SK-N-SH (cell line): ENCODE measurements at regions not wholly inside any gene's neighbourhood (a gene's known extent, or its start where the extent isn't known, plus 50 kb on each side); places are given as distances from the start of the nearest gene placed in this dataset.

Source experiments
- CTCF ChIA-PET: fragments of 300-600, 350-600 bp; formaldehyde crosslinking; extraction: SDS; loops from one replicate; lab custom pipeline; 2021; lab: Yijun Ruan, JAX
- POLR2A ChIA-PET: fragments of 350-600 bp; sonication (Branson Sonifier 250); formaldehyde crosslinking; extraction: SDS; loops from one replicate; lab custom pipeline; 2020; ENCODE audit warnings: antibody characterized with exemption, inconsistent platforms; lab: Yijun Ruan, JAX
- DNase-seq: peaks from one replicate; pipeline ENCODE4 v3.0.0; 2012
- H2AFZ ChIP-seq: fragments of 200-600 bp; sonication (generic); 2 replicates; pipeline ENCODE4 v1.8.1; 2016; ENCODE audit warnings: antibody characterized with exemption, mild to moderate bottlenecking, low read depth
- H3F3A ChIP-seq: fragments of 200-600 bp; sonication (generic); replicated peaks from 2 replicates; pipeline ENCODE3; 2016; ENCODE audit warnings: antibody characterized with exemption, mild to moderate bottlenecking; ENCODE audit not compliant: insufficient read depth
- H3K27ac ChIP-seq, 2 experiments: fragments of 200-500 bp in 1 of 2; fragments of 200-600 bp in 1 of 2; sonication (Bioruptor generic) in 1 of 2; sonication (generic), shearing (Covaris generic) in 1 of 2; 2 replicates each; pipeline versions ENCODE4 v1.5.1 to v1.6.1; 2014 to 2016; ENCODE audit warnings: low read depth in 2 of 2, inconsistent platforms in 1 of 2, low read length in 1 of 2, mild to moderate bottlenecking in 1 of 2, mixed read lengths in 1 of 2
- H3K27me3 ChIP-seq: fragments of 200-600 bp; sonication (generic), shearing (Covaris generic); 2 replicates; pipeline ENCODE4 v1.6.1; 2016; ENCODE audit warnings: mixed run types; ENCODE audit not compliant: insufficient read depth
- H3K36me3 ChIP-seq, 2 experiments: fragments of 200-500 bp in 1 of 2; fragments of 200-600 bp in 1 of 2; sonication (Bioruptor generic) in 1 of 2; sonication (generic) in 1 of 2; replicated peaks in 1 of 2; 2 replicates each; pipeline versions ENCODE3 to v1.5.1; 2014 to 2016; ENCODE audit warnings: low read length in 1 of 2, mild to moderate bottlenecking in 1 of 2; ENCODE audit not compliant: insufficient read depth in 2 of 2, control insufficient read depth in 1 of 2
- H3K4me1 ChIP-seq, 2 experiments: fragments of 200-500 bp in 1 of 2; fragments of 200-600 bp in 1 of 2; sonication (Bioruptor generic) in 1 of 2; sonication (generic), shearing (Covaris generic) in 1 of 2; 2 replicates each; pipeline versions ENCODE4 v1.5.1 to v1.6.1; 2014 to 2016; ENCODE audit warnings: low read depth in 1 of 2, low read length in 1 of 2, mixed run types in 1 of 2; ENCODE audit not compliant: insufficient read depth in 2 of 2, control insufficient read depth in 1 of 2
- H3K4me2 ChIP-seq: fragments of 200-600 bp; sonication (generic), shearing (Covaris generic); 2 replicates; pipeline ENCODE4 v1.6.1; 2017; ENCODE audit warnings: mixed run types
- H3K4me3 ChIP-seq, 2 experiments: fragments of 200-500 bp in 1 of 2; fragments of 200-600 bp in 1 of 2; sonication (Bioruptor generic) in 1 of 2; sonication (generic), shearing (Covaris generic) in 1 of 2; 2 replicates each; pipeline versions ENCODE4 v1.5.1 to v1.8.1; 2014 to 2016; ENCODE audit warnings: low read depth in 2 of 2, inconsistent platforms in 1 of 2, low read length in 1 of 2, mild to moderate bottlenecking in 1 of 2, mixed read lengths in 1 of 2, moderate library complexity in 1 of 2
- H3K79me2 ChIP-seq: fragments of 200-600 bp; sonication (generic); 2 replicates; pipeline ENCODE4 v1.8.1; 2017; ENCODE audit warnings: mild to moderate bottlenecking; ENCODE audit not compliant: insufficient read depth
- H3K9ac ChIP-seq: fragments of 200-600 bp; sonication (generic); 2 replicates; pipeline ENCODE4 v1.6.1; 2017; ENCODE audit warnings: mixed run types
- H3K9me2 ChIP-seq: fragments of 200-600 bp; sonication (generic); 2 replicates; pipeline ENCODE4 v1.6.1; 2017; ENCODE audit warnings: mixed run types
- H3K9me3 ChIP-seq: fragments of 200-600 bp; sonication (generic); 2 replicates; pipeline ENCODE4 v1.6.1; 2017; ENCODE audit warnings: mixed run types, mild to moderate bottlenecking, moderate library complexity
- H4K20me1 ChIP-seq: fragments of 200-600 bp; sonication (generic); 2 replicates; pipeline ENCODE4 v1.6.1; 2017; ENCODE audit warnings: mild to moderate bottlenecking, mixed run types; ENCODE audit not compliant: insufficient read depth
- CHD2 ChIP-seq: fragments of 150-350 bp; IDR thresholded peaks from 2 replicates; pipeline ENCODE4 v1.6.1; 2018; ENCODE audit warnings: low read length; ENCODE audit not compliant: partially characterized antibody
- ELF1 ChIP-seq: IDR thresholded peaks from 2 replicates; pipeline ENCODE4 v1.4.0; 2012
- EP300 ChIP-seq, 2 experiments: IDR thresholded peaks; 2 replicates each; pipeline versions ENCODE4 v1.4.0 to v1.6.1; 2012; ENCODE audit warnings: borderline replicate concordance in 1 of 2, low read depth in 1 of 2, low read length in 1 of 2
- FOXJ3 ChIP-seq: sonication (generic); formaldehyde crosslinking; IDR thresholded peaks from 2 replicates; pipeline ENCODE4 v1.5.1; 2020; ENCODE audit warnings: mild to moderate bottlenecking, missing genetic modification reagents
- JUND ChIP-seq: IDR thresholded peaks from 2 replicates; pipeline ENCODE4 v1.4.0; 2012
- MXI1 ChIP-seq: IDR thresholded peaks from 2 replicates; pipeline ENCODE4 v1.6.1; 2012; ENCODE audit warnings: mild to moderate bottlenecking, low read depth, low read length, improper control_type of control experiment
- NFIC ChIP-seq: IDR thresholded peaks from 2 replicates; pipeline ENCODE4 v1.4.0; 2012; ENCODE audit warnings: borderline replicate concordance
- POLR2AphosphoS5 ChIP-seq: IDR thresholded peaks from 2 replicates; pipeline ENCODE4 v1.6.1; 2012; ENCODE audit warnings: low read depth, low read length
- RCOR1 ChIP-seq: fragments of 150-350 bp; IDR thresholded peaks from 2 replicates; pipeline ENCODE4 v1.6.1; 2017; ENCODE audit warnings: antibody characterized with exemption, low read length
- RFX5 ChIP-seq: IDR thresholded peaks from 2 replicates; pipeline ENCODE4 v1.6.1; 2012; ENCODE audit warnings: mild to moderate bottlenecking, improper control_type of control experiment, low read length
- RXRA ChIP-seq: IDR thresholded peaks from 2 replicates; pipeline ENCODE4 v1.4.0; 2012; ENCODE audit warnings: low read depth, mild to moderate bottlenecking, borderline replicate concordance
- TAF1 ChIP-seq: IDR thresholded peaks from 2 replicates; pipeline ENCODE4 v1.6.1; 2012; ENCODE audit warnings: low read depth, mild to moderate bottlenecking, low read length, moderate library complexity, borderline replicate concordance
- TCF12 ChIP-seq: IDR thresholded peaks from 2 replicates; pipeline ENCODE4 v1.4.0; 2012
- TEAD4 ChIP-seq: IDR thresholded peaks from 2 replicates; pipeline ENCODE4 v1.4.0; 2012; ENCODE audit warnings: mild to moderate bottlenecking, borderline replicate concordance; ENCODE audit not compliant: insufficient read depth
- WGBS: methylation state at CpG from one replicate; pipeline ENCODE4 v1.1.6; 2017; ENCODE audit warnings: low lambda C conversion rate; 5-methylcytosine and 5-hydroxymethylcytosine counted together
- TF ChIP-seq, protein P1 (sequence below): IDR thresholded peaks from 2 replicates; pipeline ENCODE4; 2012
- TF ChIP-seq, protein P2 (sequence below): IDR thresholded peaks from 2 replicates; pipeline ENCODE4 v1.4.0; 2012; ENCODE audit warnings: low read depth, borderline replicate concordance
- TF ChIP-seq, protein P3 (sequence below): fragments of 150-350 bp; IDR thresholded peaks from 2 replicates; pipeline ENCODE4 v1.6.1; 2017; ENCODE audit warnings: antibody characterized with exemption, low read length, low read depth, borderline replicate concordance

DNA sequence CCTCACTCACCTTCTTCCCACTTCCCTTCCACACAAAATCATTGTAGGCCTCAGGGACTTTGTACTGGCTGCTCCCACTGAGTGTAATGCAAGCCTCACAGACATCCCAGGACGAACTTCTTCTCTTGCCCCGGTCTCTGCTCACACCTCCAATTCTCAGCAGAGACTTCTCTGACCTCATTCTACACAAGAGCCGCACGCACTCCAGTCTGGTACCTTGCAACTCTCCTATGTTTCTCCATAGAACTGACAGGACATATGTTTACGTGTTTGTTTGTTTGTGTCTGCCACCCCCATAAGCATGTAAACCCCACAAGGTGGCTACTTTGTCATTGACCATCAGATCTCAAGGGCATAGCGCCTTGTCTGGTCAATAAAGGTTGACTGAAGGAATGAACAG, 350.8 kb downstream of the AJAP1 start:
- Histone ChIP-seq H3K79me2 (no peaks in the 10 kb centered on the region), H3K36me3 (no peaks in the 10 kb centered on the region), H3K9ac (no peak overlapping the region), H3K27ac (no peak overlapping the region), H3F3A (no peaks in the 10 kb centered on the region), H3K4me1 (no peaks in the 10 kb centered on the region), H3K27me3 (no peaks in the 10 kb centered on the region), H3K4me3 (no peak overlapping the region), H4K20me1 (no peaks in the 10 kb centered on the region), H3K9me2 (no peaks in the 10 kb centered on the region), H3K9me3 (no peaks in the 10 kb centered on the region), H2AFZ (no peak overlapping the region), H3K4me2 (no peak overlapping the region)
- no peak for TF ChIP-seq FOXJ3 (CRISPR knock-in tag)
- CTCF ChIA-PET = no interaction called here
- WGBS = 24% methylated on average over 6 of the region's 6 CpGs
- POLR2A ChIA-PET = no interaction called here
- no peak for DNase-seq

DNA sequence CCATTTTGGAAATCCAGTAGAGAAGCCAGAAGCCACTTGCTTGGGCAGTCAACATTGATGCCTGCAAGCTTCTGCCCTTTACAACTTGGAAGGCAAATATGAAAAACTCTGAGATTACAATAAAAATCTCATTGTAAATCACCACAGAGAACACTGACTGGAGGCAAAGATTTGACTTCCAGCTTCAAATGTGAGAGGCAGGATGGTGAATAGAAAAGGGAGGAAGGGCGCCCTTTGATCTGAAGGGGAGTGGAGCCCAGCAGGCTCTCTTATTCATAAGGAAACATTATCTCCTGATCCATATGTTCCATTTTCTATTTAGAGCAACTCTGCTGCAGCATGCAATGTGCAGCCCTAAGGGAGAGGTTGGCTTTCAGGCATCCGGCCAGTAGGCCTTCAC, 348.3 kb downstream of the AJAP1 start:
- WGBS = 23% methylated on average over 2 of the region's 2 CpGs

More for the DNA sequence above, 348.3 kb downstream of the AJAP1 start:
- Histone ChIP-seq H3K27ac (no peak overlapping the region), H2AFZ (no peak overlapping the region), H3K4me1 (no peaks in the 10 kb centered on the region), H3F3A (no peaks in the 10 kb centered on the region), H3K79me2 (no peaks in the 10 kb centered on the region), H3K4me3 (no peak overlapping the region), H4K20me1 (no peaks in the 10 kb centered on the region), H3K9ac (no peak overlapping the region), H3K9me2 (no peaks in the 10 kb centered on the region), H3K9me3 (no peaks in the 10 kb centered on the region), H3K27me3 (no peaks in the 10 kb centered on the region), H3K4me2 (no peak overlapping the region), H3K36me3 (no peaks in the 10 kb centered on the region)
- ChIA-PET POLR2A (no interaction called here), CTCF (no interaction called here)
- TF ChIP-seq EP300 (IDR thresholded peaks at IDR 0.05; ENCODE audit: borderline replicate concordance in 1 of 2, low read depth in 1 of 2, low read length in 1 of 2) (no peak), POLR2AphosphoS5 (no peak), JUND (no peak), RXRA (no peak), RCOR1 (no peak), RFX5 (no peak), TEAD4 (no peak), TCF12 (no peak), NFIC (no peak), TAF1 (no peak), CHD2 (no peak), ELF1 (no peak), MXI1 (no peak)
- TF ChIP-seq, protein P1, sequence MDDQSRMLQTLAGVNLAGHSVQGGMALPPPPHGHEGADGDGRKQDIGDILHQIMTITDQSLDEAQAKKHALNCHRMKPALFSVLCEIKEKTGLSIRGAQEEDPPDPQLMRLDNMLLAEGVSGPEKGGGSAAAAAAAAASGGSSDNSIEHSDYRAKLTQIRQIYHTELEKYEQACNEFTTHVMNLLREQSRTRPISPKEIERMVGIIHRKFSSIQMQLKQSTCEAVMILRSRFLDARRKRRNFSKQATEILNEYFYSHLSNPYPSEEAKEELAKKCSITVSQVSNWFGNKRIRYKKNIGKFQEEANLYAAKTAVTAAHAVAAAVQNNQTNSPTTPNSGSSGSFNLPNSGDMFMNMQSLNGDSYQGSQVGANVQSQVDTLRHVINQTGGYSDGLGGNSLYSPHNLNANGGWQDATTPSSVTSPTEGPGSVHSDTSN = no peak
- TF ChIP-seq, protein P2, sequence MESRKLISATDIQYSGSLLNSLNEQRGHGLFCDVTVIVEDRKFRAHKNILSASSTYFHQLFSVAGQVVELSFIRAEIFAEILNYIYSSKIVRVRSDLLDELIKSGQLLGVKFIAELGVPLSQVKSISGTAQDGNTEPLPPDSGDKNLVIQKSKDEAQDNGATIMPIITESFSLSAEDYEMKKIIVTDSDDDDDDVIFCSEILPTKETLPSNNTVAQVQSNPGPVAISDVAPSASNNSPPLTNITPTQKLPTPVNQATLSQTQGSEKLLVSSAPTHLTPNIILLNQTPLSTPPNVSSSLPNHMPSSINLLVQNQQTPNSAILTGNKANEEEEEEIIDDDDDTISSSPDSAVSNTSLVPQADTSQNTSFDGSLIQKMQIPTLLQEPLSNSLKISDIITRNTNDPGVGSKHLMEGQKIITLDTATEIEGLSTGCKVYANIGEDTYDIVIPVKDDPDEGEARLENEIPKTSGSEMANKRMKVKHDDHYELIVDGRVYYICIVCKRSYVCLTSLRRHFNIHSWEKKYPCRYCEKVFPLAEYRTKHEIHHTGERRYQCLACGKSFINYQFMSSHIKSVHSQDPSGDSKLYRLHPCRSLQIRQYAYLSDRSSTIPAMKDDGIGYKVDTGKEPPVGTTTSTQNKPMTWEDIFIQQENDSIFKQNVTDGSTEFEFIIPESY = no peak
- TF ChIP-seq, protein P3, sequence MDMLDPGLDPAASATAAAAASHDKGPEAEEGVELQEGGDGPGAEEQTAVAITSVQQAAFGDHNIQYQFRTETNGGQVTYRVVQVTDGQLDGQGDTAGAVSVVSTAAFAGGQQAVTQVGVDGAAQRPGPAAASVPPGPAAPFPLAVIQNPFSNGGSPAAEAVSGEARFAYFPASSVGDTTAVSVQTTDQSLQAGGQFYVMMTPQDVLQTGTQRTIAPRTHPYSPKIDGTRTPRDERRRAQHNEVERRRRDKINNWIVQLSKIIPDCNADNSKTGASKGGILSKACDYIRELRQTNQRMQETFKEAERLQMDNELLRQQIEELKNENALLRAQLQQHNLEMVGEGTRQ = no peak
- no peak for DNase-seq
